ENCODE measurements at regions not wholly inside any gene's neighbourhood (a gene's known extent, or its start where the extent isn't known, plus 50 kb on each side); places are given as distances from the start of the nearest gene placed in this dataset.

GRCh38 chr14:46036099-46036498 is 615.5 kb downstream of the RPL10L start:
- no peak overlapping the region for H3K4ac ChIP-seq (replicated peaks; ENCODE audit: insufficient read length, low read depth, low read length)
- no peak overlapping the region for H2BK5ac ChIP-seq (ENCODE audit: low read depth, low read length)
- DNase-seq (ENCODE audit: low read depth in 1 of 2, low spot score in 2 of 2) (no peak), FAIRE-seq (no peak)
- no peaks in the 10 kb centered on the region for H3K9me3 ChIP-seq (ENCODE audit: insufficient read depth in 2 of 2, low read depth in 1 of 2, low read length in 1 of 2)
- no peak overlapping the region for H3K18ac ChIP-seq (ENCODE audit: extremely low read depth, low read length)
- no peak overlapping the region for H3K4me3 ChIP-seq (ENCODE audit: extremely low read depth in 1 of 4, insufficient read depth in 2 of 4, low read depth in 3 of 4, low read length in 4 of 4)
- no peak overlapping the region for H4K8ac ChIP-seq (ENCODE audit: extremely low read depth, insufficient read depth, low read length)
- no peaks in the 10 kb centered on the region for H3K79me1 ChIP-seq (ENCODE audit: low read depth, low read length)
- no peak overlapping the region for H3K56ac ChIP-seq (replicated peaks; ENCODE audit: insufficient read length, low read depth, low read length)
- POLR2A ChIA-PET (ENCODE audit: partially characterized antibody), result no interaction called here
- no peak overlapping the region for H2BK12ac ChIP-seq (ENCODE audit: low read depth, low read length)
- H2BK20ac ChIP-seq (ENCODE audit: low read length), result no peak overlapping the region
- no peak overlapping the region for H2AK5ac ChIP-seq (ENCODE audit: low read depth, low read length)
- no peak overlapping the region for H2BK15ac ChIP-seq (ENCODE audit: low read length)
- H3K27ac ChIP-seq (ENCODE audit: low read depth, low read length), result no peak overlapping the region
- H3K14ac ChIP-seq (ENCODE audit: insufficient read length), result no peak overlapping the region
- H2BK120ac ChIP-seq (replicated peaks; ENCODE audit: low read depth, low read length), result no peak overlapping the region
- no peaks in the 10 kb centered on the region for H3K36me3 ChIP-seq (ENCODE audit: control insufficient read depth in 2 of 4, insufficient read depth in 4 of 4, low read length in 3 of 4)
- no peak overlapping the region for H2AFZ ChIP-seq (ENCODE audit: low read length)
- H4K91ac ChIP-seq (replicated peaks; ENCODE audit: insufficient read length, low read length), result no peak overlapping the region
- no peaks in the 10 kb centered on the region for H4K20me1 ChIP-seq (replicated peaks in 1 of 2; ENCODE audit: control insufficient read depth in 1 of 2, insufficient read depth in 2 of 2, low read length in 2 of 2)
- H4K5ac ChIP-seq (ENCODE audit: insufficient read length, low read depth, low read length), result no peak overlapping the region
- no peaks in the 10 kb centered on the region for H3K4me1 ChIP-seq (replicated peaks in 1 of 4; ENCODE audit: control insufficient read depth in 3 of 4, insufficient read depth in 4 of 4, low read length in 3 of 4)
- H3K79me2 ChIP-seq (ENCODE audit: control insufficient read depth in 1 of 2, insufficient read depth in 2 of 2, low read length in 2 of 2), result no peaks in the 10 kb centered on the region
- H3K23ac ChIP-seq (ENCODE audit: insufficient read length), result no peak overlapping the region
- 80% methylated on average over 4 of the region's 4 CpGs; no CpG with 5 or more reads in 1 of the 2 experiments for WGBS, 2 experiments (ENCODE audit: extremely low coverage in 1 of 2, insufficient coverage in 1 of 2, insufficient read length in 1 of 2, insufficient replicate concordance in 2 of 2, low coverage in 1 of 2, low lambda C conversion rate in 2 of 2, missing lambda C conversion rate in 1 of 2)
- no peaks in the 10 kb centered on the region for H3K23me2 ChIP-seq (ENCODE audit: low read depth, low read length)
- CTCF ChIA-PET (ENCODE audit: partially characterized antibody), result no interaction called here
- no peak overlapping the region for H3K9ac ChIP-seq (replicated peaks in 1 of 4; ENCODE audit: extremely low read depth in 1 of 4, low read depth in 3 of 4, low read length in 3 of 4)
- no peak overlapping the region for H3K4me2 ChIP-seq (ENCODE audit: insufficient read depth in 1 of 2, low read depth in 2 of 2, low read length in 2 of 2)
- no peaks in the 10 kb centered on the region for H3K27me3 ChIP-seq (replicated peaks in 1 of 4; ENCODE audit: control insufficient read depth in 3 of 4, extremely low read depth in 1 of 4, insufficient read depth in 3 of 4, low read length in 3 of 4)
- TF ChIP-seq POU5F1 (IDR thresholded peaks at IDR 0.05; ENCODE audit: low read depth, low read length), result no peak
- TF ChIP-seq HDAC2 (IDR thresholded peaks at IDR 0.05; ENCODE audit: borderline replicate concordance in 1 of 2, low read depth in 2 of 2, low read length in 2 of 2), result no peak
- TF ChIP-seq JUN (IDR thresholded peaks at IDR 0.05; ENCODE audit: low read depth, low read length), result no peak
- TF ChIP-seq CHD1 (IDR thresholded peaks at IDR 0.05; ENCODE audit: low read depth, low read length), result no peak
- TF ChIP-seq KDM1A (IDR thresholded peaks at IDR 0.05; ENCODE audit: borderline replicate concordance, low read length), result no peak
- no peak for TF ChIP-seq EZH2 (IDR thresholded peaks at IDR 0.05; ENCODE audit: low read depth, low read length, severe bottlenecking)
- no peak for TF ChIP-seq RNF2 (IDR thresholded peaks at IDR 0.05; ENCODE audit: borderline replicate concordance, low read depth, low read length, missing control alignments, poor library complexity, severe bottlenecking)
- TF ChIP-seq EP300 (IDR thresholded peaks at IDR 0.05; ENCODE audit: borderline replicate concordance in 1 of 2, low read depth in 2 of 2, low read length in 2 of 2), result no peak
- TF ChIP-seq CTBP2 (IDR thresholded peaks at IDR 0.05; ENCODE audit: borderline replicate concordance, insufficient read depth, insufficient read length, low read length), result no peak
- no peak for TF ChIP-seq MAX (IDR thresholded peaks at IDR 0.05)
- TF ChIP-seq SRF (IDR thresholded peaks at IDR 0.05; ENCODE audit: low read depth, low read length), result no peak
- no peak for TF ChIP-seq ASH2L (IDR thresholded peaks at IDR 0.05; ENCODE audit: low read length)
- no peak for TF ChIP-seq SP4 (IDR thresholded peaks at IDR 0.05; ENCODE audit: low read length)

Data from H1 (cell line).